ENCODE measurements at regions not wholly inside any gene's neighbourhood (a gene's known extent, or its start where the extent isn't known, plus 50 kb on each side); places are given as distances from the start of the nearest gene placed in this dataset.

DNA sequence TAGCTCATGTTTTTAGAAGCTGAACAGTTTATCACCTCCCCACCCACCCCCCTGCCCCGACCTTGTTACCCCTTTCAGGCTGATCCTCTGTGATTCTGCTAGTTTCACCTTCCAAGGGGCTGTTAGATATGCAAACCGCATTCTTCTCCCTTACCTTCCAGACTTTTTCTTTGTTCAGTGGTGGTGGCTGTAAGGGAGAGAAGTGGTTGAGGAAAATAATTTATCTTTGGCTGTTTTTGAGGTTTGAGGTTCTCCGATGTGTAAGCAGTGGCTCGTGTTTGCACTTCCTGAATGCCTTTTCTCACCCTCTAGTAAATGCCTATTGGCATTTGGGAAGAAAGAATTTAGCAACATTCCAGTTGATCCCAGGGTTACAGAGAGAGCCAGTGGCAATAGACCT lies 69.4 kb upstream of the KCNG1 start:
- intact Hi-C loops (cut with DNase I), result no loop called here
- ATAC-seq (no peak), DNase-seq (no peak)
- Histone ChIP-seq H3K9me3 (no peaks in the 10 kb centered on the region), H3K36me3 (ENCODE audit: insufficient read depth in 1 of 2, low read depth in 1 of 2) (no peaks in the 10 kb centered on the region), H3K27me3 (ENCODE audit: insufficient read depth in 3 of 3, low read length in 2 of 3) (peaks cover 3 to 45% (median 4%) of the 10 kb centered on the region in 3 donors), H3K27ac (no peak overlapping the region), H3K4me1 (no peaks in the 10 kb centered on the region), H3K4me3 (no peak overlapping the region)
- TF ChIP-seq, protein P1, sequence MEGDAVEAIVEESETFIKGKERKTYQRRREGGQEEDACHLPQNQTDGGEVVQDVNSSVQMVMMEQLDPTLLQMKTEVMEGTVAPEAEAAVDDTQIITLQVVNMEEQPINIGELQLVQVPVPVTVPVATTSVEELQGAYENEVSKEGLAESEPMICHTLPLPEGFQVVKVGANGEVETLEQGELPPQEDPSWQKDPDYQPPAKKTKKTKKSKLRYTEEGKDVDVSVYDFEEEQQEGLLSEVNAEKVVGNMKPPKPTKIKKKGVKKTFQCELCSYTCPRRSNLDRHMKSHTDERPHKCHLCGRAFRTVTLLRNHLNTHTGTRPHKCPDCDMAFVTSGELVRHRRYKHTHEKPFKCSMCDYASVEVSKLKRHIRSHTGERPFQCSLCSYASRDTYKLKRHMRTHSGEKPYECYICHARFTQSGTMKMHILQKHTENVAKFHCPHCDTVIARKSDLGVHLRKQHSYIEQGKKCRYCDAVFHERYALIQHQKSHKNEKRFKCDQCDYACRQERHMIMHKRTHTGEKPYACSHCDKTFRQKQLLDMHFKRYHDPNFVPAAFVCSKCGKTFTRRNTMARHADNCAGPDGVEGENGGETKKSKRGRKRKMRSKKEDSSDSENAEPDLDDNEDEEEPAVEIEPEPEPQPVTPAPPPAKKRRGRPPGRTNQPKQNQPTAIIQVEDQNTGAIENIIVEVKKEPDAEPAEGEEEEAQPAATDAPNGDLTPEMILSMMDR (IDR thresholded peaks at IDR 0.05), result no peak
- WGBS, 3 donors, result 7 to 14% (median 13%) methylated on average over 4 of the region's 4 CpGs

DNA sequence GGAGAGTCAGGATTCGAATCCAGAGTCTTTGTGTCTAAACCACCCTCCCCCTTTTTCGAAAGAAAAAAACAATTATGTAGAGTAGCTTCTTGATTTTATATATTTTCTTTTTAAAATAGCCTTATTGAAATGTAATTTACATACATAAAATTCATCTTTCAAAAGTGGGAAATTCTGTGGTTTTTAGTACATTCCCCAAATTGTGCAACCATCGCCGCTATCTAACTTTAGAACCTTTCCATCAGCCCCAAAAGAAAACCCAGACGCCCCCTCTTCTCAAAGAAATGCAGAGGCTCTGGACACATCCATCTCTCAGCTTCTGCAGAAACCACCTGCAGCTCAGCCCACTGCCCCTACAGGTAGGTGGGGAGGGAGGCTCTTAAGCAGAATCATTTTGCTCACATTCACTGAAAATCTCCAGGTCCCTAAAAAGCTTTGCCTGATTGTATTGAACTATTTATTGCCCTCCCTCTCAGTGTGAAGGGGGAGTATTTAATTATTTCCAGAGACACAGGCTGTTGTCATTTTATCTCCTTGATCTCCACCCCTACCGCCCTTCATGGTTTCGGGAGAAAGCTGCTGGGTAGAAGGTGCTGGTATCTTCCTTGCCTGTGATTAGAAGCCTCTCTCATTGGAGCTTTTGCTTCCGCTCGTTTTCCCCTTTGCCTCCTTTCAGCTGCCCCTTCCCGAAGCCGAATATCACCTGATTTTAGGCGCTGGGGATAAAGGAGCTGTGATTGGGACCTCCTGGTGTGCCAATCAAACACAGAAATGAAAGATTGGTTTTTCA lies 68.7 kb upstream of the KCNG1 start:
- Histone ChIP-seq H3K27me3 (ENCODE audit: insufficient read depth in 3 of 3, low read length in 2 of 3) (peaks cover 3 to 45% (median 4%) of the 10 kb centered on the region in 3 donors), H3K4me3 (no peak overlapping the region), H3K27ac (no peak overlapping the region), H3K9me3 (no peaks in the 10 kb centered on the region), H3K4me1 (no peaks in the 10 kb centered on the region), H3K36me3 (ENCODE audit: insufficient read depth in 1 of 2, low read depth in 1 of 2) (no peaks in the 10 kb centered on the region)
- ATAC-seq, result no peak
- TF ChIP-seq, protein P1 (IDR thresholded peaks at IDR 0.05), result no peak
- DNase-seq, result no peak
- intact Hi-C loops (cut with DNase I), result no loop called here
- WGBS, 3 donors, result 31 to 36% (median 31%) methylated on average over 12 of the region's 12 CpGs

DNA sequence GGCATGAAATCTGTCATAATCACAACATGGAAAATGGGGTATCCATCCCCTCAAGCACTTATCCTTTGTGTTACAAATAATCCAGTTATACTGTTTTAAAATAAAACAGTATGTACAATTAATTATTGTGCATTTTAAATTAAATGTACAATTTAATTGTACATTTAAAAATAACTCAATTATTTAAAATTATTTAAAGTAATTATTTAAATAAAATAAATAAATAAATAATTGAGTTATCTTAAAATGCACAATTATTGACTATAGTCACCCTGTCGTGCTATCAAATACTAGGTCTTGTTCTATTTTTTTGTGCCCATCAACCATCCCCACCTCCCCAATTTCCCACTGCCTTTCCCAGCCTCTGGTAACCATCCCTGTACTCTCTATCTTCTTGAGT lies 66.9 kb upstream of the KCNG1 start:
- 77 to 97% (median 85%) methylated on average over 1 of the region's 1 CpG for WGBS, 3 donors
- intact Hi-C loops (cut with DNase I), result no loop called here
- H3K9me3 ChIP-seq, result no peaks in the 10 kb centered on the region
- peaks cover 4 to 54% (median 7%) of the 10 kb centered on the region in 3 donors for H3K27me3 ChIP-seq (ENCODE audit: insufficient read depth in 3 of 3, low read length in 2 of 3)
- TF ChIP-seq, protein P1 (IDR thresholded peaks at IDR 0.05), result no peak
- DNase-seq, result no peak
- no peak for ATAC-seq
- H3K4me1 ChIP-seq, result no peaks in the 10 kb centered on the region
- no peak overlapping the region for H3K27ac ChIP-seq
- no peak overlapping the region for H3K4me3 ChIP-seq
- no peaks in the 10 kb centered on the region for H3K36me3 ChIP-seq (ENCODE audit: insufficient read depth in 1 of 2, low read depth in 1 of 2)

DNA sequence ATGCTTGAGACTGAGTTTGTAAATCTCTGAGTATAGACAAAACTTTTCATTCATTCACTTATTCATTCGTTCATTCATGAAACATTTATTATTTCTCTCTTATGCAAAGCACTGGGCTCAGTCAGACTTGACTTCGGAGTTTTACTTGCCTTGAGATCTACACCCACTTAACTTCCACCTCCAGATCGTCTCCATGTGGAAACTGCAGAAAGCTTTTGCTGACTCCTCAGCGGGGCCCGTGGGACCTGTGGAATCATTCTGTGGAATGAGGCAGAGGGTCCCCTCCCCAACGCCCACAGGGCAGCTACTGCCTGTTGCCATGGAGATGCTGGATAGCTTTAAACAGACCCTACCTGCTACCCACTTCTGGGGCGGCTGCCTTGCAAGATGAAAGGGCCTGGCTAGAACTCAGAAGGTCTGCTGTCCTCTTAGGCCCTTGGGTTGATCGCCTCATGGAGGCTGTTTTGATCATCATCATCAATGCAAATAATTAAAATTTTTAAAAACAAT lies 66.4 kb upstream of the KCNG1 start:
- WGBS, 3 donors, result 64 to 67% (median 64%) methylated on average over 8 of the region's 8 CpGs
- ATAC-seq (no peak), DNase-seq (no peak)
- H3K4me3 ChIP-seq, result no peak overlapping the region
- H3K9me3 ChIP-seq, result no peaks in the 10 kb centered on the region
- no peaks in the 10 kb centered on the region for H3K4me1 ChIP-seq
- intact Hi-C loops (cut with DNase I), result no loop called here
- H3K27me3 ChIP-seq (ENCODE audit: insufficient read depth in 3 of 3, low read length in 2 of 3), result peaks cover 4 to 51% (median 7%) of the 10 kb centered on the region in 3 donors
- no peak overlapping the region for H3K27ac ChIP-seq
- TF ChIP-seq, protein P1 (IDR thresholded peaks at IDR 0.05), result no peak
- no peaks in the 10 kb centered on the region for H3K36me3 ChIP-seq (ENCODE audit: insufficient read depth in 1 of 2, low read depth in 1 of 2)
